NCI-H69 (cell line): ENCODE measurements at regions not wholly inside any gene's neighbourhood (a gene's known extent, or its start where the extent isn't known, plus 50 kb on each side); places are given as distances from the start of the nearest gene placed in this dataset.
"Not testable (repeated sequence)": the region's sequence is repeated elsewhere in the genome, so short reads cannot be mapped to it uniquely, and the experiment has no call there.

Experiments
- DNase-seq: peaks from one replicate; lab custom pipeline; 2025; lab: John Stamatoyannopoulos, UW

DNA sequence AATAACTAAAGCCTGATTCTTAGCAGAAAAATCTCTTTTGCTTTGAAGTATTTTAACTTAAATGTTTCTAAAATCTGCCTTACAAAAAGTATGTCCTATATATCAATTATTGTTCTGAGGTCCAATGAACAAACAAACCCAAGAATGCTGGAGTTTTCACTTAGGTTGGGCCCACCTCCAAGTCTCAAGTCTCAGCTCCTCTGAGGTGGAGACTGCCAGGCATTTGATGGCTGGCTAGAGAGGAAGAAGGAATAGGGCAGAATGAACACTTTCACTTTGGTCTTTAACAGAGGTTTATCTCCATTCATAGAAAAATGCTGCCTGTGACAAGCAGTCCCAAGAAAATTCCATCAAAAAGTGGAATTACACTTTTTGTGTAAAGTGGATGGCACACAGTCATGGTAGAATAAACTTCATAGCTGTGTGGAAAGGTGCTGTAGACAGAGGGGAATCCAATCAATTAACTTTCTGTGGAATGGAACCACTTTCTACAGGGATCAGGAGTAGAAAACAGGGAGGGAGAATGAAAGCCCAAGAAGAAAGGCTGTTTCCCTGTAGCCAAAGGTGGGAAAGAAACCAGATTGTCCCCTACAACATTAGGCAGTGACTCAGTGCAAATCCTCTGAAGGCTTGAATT lies 349.4 kb upstream of the RUNX1 start:
- no peak for DNase-seq

GRCh38 chr21:35397781-35398180 lies 348.7 kb upstream of the RUNX1 start:
- no peak for DNase-seq

GRCh38 chr21:35396655-35397054 lies 347.6 kb upstream of the RUNX1 start:
- DNase-seq = no peak

DNA sequence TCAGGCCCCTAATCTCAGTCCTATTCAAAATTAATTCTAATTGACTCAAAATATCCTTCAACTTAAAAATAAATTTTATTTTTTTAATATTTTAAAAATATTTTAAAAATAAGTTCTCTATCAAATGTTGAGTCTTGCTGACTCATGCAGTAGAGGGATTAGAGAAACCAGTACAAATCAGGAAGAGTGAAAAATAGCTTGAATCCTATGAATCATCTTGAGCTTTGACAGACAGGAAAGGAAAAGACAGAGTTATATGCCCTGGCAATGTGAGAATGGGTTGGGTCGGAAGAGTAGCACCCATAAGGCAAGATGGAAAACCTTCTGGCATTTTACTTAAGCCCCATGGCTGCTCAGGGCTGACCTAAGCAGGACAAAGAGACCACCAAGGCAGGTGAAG lies 346.6 kb upstream of the RUNX1 start:
- DNase-seq = no peak

DNA sequence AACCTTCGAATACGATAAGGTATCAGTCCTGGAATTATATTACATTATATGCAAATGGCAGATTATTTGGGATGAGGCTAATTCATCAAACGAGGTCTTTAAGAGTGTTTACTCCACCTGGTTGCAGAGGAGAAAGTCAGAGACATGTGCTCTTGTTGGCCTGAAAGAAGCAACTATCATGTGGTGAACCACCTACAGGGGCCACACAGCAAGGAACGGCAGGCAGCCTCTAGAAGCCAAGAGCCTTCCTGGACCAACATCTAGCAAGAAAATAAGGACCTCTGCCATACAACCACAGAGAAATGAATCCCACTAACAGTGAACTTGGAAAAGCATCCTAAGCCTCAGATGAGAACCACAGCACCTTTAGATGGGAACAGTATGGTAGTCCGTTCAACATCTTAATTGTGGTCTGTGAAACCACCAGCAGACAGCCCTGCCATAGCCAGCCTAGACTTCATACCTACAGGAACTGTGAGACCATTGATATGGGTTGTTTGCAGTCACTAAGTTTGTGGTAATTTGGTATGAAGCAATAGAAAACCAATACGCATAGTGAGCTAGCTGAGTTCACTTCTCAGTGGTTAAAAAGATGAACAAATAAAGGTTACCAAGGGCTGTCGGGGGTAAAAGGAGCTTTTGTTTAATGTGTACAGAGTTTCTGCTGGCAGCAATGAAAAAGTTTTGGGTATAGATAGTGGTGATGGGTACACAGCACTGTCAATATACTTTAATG lies 345.7 kb upstream of the RUNX1 start:
- no peak for DNase-seq

DNA sequence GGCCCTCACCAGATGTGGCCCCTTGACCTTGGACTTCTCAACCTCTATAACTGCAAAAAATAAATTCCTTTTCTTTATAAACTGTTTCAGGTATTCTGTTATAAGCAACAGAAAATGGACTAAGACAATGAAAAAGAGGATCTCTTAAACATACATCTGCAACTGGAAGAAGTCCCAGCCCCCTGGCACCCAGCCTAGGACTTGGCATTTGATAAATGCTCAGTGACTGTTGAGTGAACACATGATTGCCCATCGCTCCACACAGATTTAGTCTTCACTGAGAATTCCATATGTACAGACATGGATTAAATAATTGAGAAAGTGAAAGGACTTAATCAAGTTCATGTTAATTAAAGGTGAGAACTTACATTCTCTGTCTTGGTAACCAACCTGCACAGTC lies 344.9 kb upstream of the RUNX1 start:
- no peak for DNase-seq

DNA sequence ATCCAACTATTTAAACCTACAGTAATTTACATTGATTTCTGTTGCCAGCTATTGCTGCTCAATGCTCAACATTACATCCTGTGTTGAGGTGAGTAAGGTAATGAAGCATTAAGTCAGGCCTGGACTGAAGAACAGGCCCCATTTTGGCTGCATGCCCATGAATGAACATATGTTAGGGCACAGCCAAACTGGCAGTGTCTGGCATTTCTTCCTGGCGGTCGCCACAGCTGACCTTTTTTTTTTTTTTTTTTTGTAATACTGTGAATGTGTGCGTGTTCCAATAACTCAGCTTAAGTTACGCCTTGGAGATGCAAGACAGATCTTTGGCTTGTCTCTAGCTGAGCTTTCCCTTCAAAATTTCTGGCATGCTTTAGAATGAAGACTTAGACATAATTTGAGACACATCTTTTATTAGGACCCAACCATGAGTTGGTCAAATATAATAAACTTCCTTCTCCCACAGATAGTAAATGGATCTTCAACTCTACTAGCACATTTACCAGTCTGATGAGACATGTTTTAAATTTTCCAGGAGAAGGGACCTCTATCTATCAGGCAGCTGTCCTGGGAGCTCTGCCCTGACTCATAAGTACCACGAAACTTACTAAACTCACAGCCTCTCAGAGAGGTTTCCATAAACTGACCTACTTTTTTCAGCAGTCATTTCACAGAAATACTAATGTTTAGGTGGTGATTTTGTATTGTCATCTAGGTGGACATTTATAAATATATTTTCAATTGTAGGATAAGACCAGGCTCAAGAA lies 341.1 kb upstream of the RUNX1 start:
- peak; percentile 75 for DNase-seq

DNA sequence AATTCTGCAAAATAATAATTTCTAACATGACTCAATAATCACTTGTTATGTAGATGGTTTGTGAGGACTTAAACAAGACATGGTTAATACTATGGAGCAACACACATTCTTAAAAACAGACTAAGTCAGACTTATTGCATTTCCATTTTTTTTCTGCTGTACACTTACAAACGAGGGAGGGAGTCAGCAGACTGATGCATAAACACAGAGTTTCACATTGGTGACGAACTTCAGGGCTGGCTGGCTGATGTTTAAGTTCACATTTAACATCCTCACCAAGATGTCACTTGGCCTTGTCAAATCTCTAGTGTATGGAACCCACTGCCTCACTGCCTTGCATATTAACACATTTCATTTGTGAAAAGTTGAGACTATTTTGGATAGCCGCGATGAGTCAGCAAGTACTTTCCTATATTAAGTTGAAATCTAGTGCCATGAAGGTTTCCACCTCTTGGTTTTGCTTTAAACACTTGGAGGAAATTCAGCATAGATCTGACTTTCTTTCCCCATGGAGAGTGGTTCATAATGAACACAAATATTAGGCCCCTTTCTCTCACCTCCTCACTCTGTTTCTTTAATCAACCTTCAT lies 337.5 kb upstream of the RUNX1 start:
- no peak for DNase-seq

DNA sequence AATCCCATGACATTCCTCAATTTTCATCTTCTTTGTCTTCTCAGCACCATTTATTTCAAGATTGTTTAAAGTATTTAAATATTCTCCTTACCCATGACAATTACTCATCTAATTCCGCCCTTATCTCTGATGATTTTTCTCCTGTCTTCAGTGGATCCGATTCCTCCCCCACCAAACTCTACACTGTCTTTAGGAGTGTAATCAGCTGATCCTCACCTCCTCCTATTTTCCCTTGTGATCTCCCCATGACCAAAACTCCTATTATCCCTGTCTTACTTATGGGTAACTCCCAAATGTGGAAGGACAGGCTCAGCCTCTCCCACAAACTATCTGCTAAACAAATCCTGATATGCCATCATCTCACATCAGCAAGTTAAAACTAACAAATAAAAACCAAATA lies 335.3 kb upstream of the RUNX1 start:
- no peak for DNase-seq

DNA sequence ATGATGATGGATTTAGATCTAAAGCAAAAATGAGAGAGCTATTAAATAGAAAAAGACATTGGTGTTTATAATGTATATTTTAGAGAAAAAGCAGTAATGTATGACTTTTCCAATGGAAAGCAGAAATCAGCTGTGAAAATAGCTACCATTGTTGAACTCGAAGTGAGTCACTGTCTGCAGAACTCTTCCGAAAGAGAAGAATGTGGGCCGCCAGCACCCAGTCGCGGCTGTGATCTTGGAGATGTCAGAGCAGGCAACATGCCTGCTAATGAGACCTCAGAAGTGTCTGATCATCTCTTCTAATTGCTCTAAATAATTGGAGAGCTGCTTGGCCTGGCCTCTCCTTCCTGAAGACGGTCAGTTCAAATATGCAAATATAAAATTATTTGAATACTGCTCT lies 333.6 kb upstream of the RUNX1 start:
- DNase-seq = no peak

GRCh38 chr21:35381743-35382310 lies 332.7 kb upstream of the RUNX1 start:
- peak; percentile 7 for DNase-seq

DNA sequence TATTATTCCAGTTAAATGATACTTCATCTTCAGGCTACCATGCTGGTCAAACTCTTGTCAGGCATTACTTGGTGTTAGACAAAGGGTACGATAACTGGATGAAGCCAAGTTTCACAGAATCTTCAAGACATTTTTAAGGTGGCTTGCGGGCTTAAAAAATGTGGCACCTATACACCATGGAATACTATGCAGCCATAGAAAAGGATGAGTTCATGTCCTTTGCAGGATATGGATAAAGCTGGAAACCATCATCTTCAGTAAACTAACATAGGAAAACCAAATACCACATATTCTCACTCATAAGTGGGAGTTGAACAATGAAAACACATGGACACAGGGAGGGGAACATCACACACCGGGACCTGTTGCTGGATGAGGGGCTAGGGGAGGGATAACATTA lies 331.2 kb upstream of the RUNX1 start:
- not testable (repeated sequence) for DNase-seq

DNA sequence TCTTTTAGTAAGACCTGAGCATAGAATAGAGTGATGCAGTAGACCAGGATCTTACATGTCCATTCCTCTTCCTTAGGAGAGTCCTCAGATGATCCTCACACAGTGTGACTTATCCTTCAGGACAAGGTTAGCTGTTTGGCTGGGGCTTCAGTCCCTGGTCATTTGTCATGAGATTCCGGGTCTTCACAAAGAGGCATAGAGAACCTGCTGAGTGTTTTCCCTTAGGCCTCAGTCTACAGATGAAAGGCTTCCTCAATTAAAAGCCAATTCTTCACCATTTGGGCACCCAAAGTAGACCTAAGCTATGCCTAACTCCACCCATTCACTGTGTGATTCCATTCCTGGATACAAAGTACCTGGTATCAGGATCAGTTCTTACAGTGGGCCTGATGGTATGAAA lies 329.8 kb upstream of the RUNX1 start:
- no peak for DNase-seq

- DNase-seq = no peak
Observed at GRCh38 chr21:35377505-35378090, 328.5 kb upstream of the RUNX1 start.

DNA sequence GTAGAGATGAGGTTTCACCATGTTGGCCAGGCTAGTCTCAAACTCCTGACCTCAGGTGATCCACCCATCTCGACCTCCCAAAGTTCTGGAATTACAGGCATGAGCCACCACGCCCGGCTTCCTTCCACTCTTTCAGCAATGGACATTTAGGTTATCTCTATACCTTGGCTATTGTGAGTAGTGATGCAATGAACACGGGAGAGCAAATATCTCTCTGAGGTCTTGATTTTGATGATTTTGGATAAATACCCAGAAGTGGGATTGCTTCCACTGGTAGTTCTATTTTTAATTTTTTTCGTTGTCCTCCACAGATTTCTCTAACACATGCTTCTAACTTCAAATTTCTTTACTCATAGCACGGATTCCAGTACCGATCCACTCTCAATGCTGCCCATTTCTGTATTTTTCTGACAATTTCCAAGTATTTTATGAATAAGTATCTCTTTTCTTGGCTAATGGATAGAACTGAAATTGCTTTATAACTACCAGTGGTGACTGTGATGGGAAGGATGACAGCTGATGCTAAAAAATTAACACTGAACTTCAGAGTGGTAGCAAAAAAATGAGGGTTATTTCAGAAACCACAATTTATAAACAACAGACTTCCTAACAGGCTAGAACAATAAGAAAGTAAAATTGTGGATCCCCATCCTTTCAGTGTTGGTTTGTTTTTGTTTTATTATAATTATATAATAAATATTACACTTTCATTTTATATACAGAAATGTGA lies 327.5 kb upstream of the RUNX1 start:
- no peak for DNase-seq

- no peak for DNase-seq
Observed at GRCh38 chr21:35375115-35375514, 326.0 kb upstream of the RUNX1 start.

- DNase-seq = no peak
Observed at GRCh38 chr21:35373998-35374397, 324.9 kb upstream of the RUNX1 start.

GRCh38 chr21:35372201-35372600 lies 323.1 kb upstream of the RUNX1 start:
- no peak for DNase-seq

GRCh38 chr21:35370671-35371070 lies 321.6 kb upstream of the RUNX1 start:
- DNase-seq = no peak

DNA sequence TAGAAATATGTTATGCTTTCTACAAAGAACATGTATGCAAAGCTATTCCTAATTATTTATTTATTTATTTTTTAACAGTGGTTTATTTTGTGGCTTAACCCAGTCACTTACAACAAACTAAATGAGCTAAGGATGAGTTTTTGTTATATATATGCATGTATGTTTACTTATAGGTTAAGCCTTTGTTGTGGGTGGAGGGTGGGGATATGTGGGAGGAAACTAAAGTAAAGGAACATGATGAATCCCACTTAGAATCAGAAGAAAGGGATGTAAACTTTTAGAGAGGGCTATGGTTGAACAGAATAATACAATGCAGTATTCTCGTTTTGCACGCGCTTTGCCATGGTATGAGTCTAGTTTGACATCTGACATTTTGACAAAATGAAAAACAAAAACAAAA lies 321.0 kb upstream of the RUNX1 start:
- DNase-seq = no peak

DNA sequence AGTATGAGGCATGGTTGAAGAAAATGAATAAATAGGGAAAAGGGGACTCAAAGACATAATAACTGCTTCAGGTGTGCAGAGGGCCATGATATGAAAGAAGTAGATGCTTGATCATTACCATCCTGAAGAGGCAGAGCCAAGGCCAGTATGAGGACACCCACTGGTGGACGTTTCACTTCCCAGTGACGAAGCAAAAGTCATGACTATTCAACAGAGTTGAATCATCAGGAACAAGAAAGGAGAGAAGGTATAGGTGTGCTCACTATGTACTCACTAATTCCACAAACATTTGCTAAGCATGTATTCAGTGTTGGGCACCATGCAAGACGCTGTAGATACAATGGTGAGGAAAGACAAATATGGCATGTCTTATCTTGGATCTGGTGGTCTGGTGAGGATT lies 319.2 kb upstream of the RUNX1 start:
- DNase-seq = no peak
